H9 (cell line): ENCODE measurements at regions not wholly inside any gene's neighbourhood (a gene's known extent, or its start where the extent isn't known, plus 50 kb on each side); places are given as distances from the start of the nearest gene placed in this dataset.

Source experiments
- DNase-seq: peaks from one replicate; pipeline ENCODE4 v3.0.0-alpha.2; 2017
- H2AFZ ChIP-seq: one replicate; pipeline ENCODE4 v1.6.1; 2013; ENCODE audit warnings: mild to moderate bottlenecking, low read length, control low read depth, moderate library complexity
- H2AK5ac ChIP-seq: 2 replicates; pipeline ENCODE4 v1.6.1; 2013; ENCODE audit warnings: low read length, control low read depth, mixed read lengths; ENCODE audit not compliant: insufficient read length
- H2BK120ac ChIP-seq: one replicate; pipeline ENCODE4 v1.6.1; 2013; ENCODE audit warnings: low read depth, mild to moderate bottlenecking, low read length, control low read depth, inconsistent platforms; ENCODE audit not compliant: poor library complexity, severe bottlenecking
- H2BK12ac ChIP-seq: 2 replicates; pipeline ENCODE4 v1.6.1; 2013; ENCODE audit warnings: low read length, control low read depth, mixed read lengths, low read depth; ENCODE audit not compliant: insufficient read length
- H2BK15ac ChIP-seq: 2 replicates; pipeline ENCODE4 v1.6.1; 2013; ENCODE audit warnings: low read depth, low read length, control low read depth
- H2BK20ac ChIP-seq: one replicate; pipeline ENCODE4 v1.6.1; 2013; ENCODE audit warnings: low read depth, mild to moderate bottlenecking, low read length, control low read depth, inconsistent platforms; ENCODE audit not compliant: poor library complexity, severe bottlenecking
- H2BK5ac ChIP-seq: 2 replicates; pipeline ENCODE4 v1.6.1; 2013; ENCODE audit warnings: low read length, control low read depth, mixed read lengths; ENCODE audit not compliant: insufficient read length
- H3K14ac ChIP-seq: 2 replicates; pipeline ENCODE4 v1.6.1; 2013; ENCODE audit warnings: low read length, control low read depth; ENCODE audit not compliant: insufficient read depth
- H3K18ac ChIP-seq: 2 replicates; pipeline ENCODE4 v1.6.1; 2013; ENCODE audit warnings: low read depth, mild to moderate bottlenecking, mixed read lengths, low read length, control low read depth; ENCODE audit not compliant: insufficient read length
- H3K23ac ChIP-seq: 2 replicates; pipeline ENCODE4 v1.6.1; 2013; ENCODE audit warnings: low read length, control low read depth, mixed read lengths, low read depth; ENCODE audit not compliant: insufficient read length
- H3K23me2 ChIP-seq: 2 replicates; pipeline ENCODE4 v1.6.1; 2013; ENCODE audit warnings: low read depth, mild to moderate bottlenecking, mixed read lengths, low read length, control low read depth; ENCODE audit not compliant: insufficient read length, poor library complexity, severe bottlenecking
- H3K27ac ChIP-seq: 2 replicates; pipeline ENCODE4 v1.5.1; 2013; ENCODE audit warnings: low read length, control low read depth, mixed read lengths, low read depth; ENCODE audit not compliant: insufficient read length
- H3K27me3 ChIP-seq: 2 replicates; pipeline ENCODE4 v1.6.1; 2013; ENCODE audit warnings: low read length, control low read depth, inconsistent platforms; ENCODE audit not compliant: insufficient read depth
- H3K4ac ChIP-seq: 2 replicates; pipeline ENCODE4 v1.6.1; 2013; ENCODE audit warnings: low read depth, mild to moderate bottlenecking, control low read depth, inconsistent platforms, low read length, moderate library complexity
- H3K4me1 ChIP-seq: 2 replicates; pipeline ENCODE4 v1.6.1; 2013; ENCODE audit warnings: low read length, control low read depth, inconsistent platforms; ENCODE audit not compliant: insufficient read depth
- H3K4me2 ChIP-seq: 2 replicates; pipeline ENCODE4 v1.6.1; 2013; ENCODE audit warnings: low read length, control low read depth, mixed read lengths; ENCODE audit not compliant: insufficient read length, insufficient read depth
- H3K56ac ChIP-seq: 2 replicates; pipeline ENCODE4 v1.6.1; 2013; ENCODE audit warnings: low read depth, mild to moderate bottlenecking, mixed read lengths, low read length, control low read depth; ENCODE audit not compliant: insufficient read length
- H3K79me1 ChIP-seq: 2 replicates; pipeline ENCODE4 v1.6.1; 2013; ENCODE audit warnings: low read depth, mild to moderate bottlenecking, moderate library complexity, low read length, control low read depth, inconsistent platforms; ENCODE audit not compliant: insufficient read depth, poor library complexity, severe bottlenecking
- H3K79me2 ChIP-seq: 2 replicates; pipeline ENCODE4 v1.6.1; 2013; ENCODE audit warnings: low read length, control low read depth, inconsistent platforms; ENCODE audit not compliant: insufficient read depth
- H3K9ac ChIP-seq: 2 replicates; pipeline ENCODE4 v1.6.1; 2013; ENCODE audit warnings: low read length, control low read depth, mixed read lengths; ENCODE audit not compliant: insufficient read length; ENCODE audit errors: extremely low read depth
- H3K9me3 ChIP-seq: one replicate; pipeline ENCODE4 v1.6.1; 2013; ENCODE audit warnings: low read depth, low read length, inconsistent platforms; ENCODE audit not compliant: control insufficient read depth
- H3T11ph ChIP-seq: one replicate; pipeline ENCODE4 v1.6.1; 2013; ENCODE audit warnings: mild to moderate bottlenecking, low read length, control low read depth, inconsistent platforms
- H4K20me1 ChIP-seq: one replicate; pipeline ENCODE4 v1.6.1; 2013; ENCODE audit not compliant: control insufficient read depth, insufficient read length, insufficient read depth
- H4K5ac ChIP-seq: 2 replicates; pipeline ENCODE4 v1.6.1; 2013; ENCODE audit warnings: low read depth, mild to moderate bottlenecking, mixed read lengths, low read length, control low read depth; ENCODE audit not compliant: insufficient read length
- H4K8ac ChIP-seq: replicated peaks from 2 replicates; pipeline ENCODE4 v1.6.1; 2013; ENCODE audit warnings: low read length, control low read depth, mixed read lengths, low read depth; ENCODE audit not compliant: insufficient read length
- H4K91ac ChIP-seq: 2 replicates; pipeline ENCODE4 v1.6.1; 2013; ENCODE audit warnings: low read depth, mild to moderate bottlenecking, moderate library complexity, mixed read lengths, low read length, control low read depth; ENCODE audit not compliant: insufficient read length
- H3K27ac Mint-ChIP-seq, 3 experiments: 2 replicates in 2 of 3; 3 replicates in 1 of 3; pipeline ENCODE4 v1.8.0; 2020 to 2021; ENCODE audit warnings: mixed read lengths in 3 of 3, mild to moderate bottlenecking in 1 of 3, moderate library complexity in 1 of 3
- H3K27me3 Mint-ChIP-seq: 2 replicates; pipeline ENCODE4 v1.8.0; 2021; ENCODE audit warnings: low read depth, mild to moderate bottlenecking, moderate library complexity, mixed read lengths
- H3K36me3 Mint-ChIP-seq, 3 experiments: 2 replicates in 2 of 3; 3 replicates in 1 of 3; pipeline ENCODE4 v1.8.0; 2020 to 2021; ENCODE audit warnings: low read depth in 3 of 3, mixed read lengths in 3 of 3; ENCODE audit not compliant: insufficient read depth in 1 of 3
- H3K4me1 Mint-ChIP-seq, 2 experiments: 2 replicates each; pipeline ENCODE4 v1.8.0; 2020; ENCODE audit warnings: mixed read lengths in 2 of 2
- H3K4me3 Mint-ChIP-seq, 2 experiments: 2 replicates in 1 of 2; 3 replicates in 1 of 2; pipeline ENCODE4 v1.8.0; 2020 to 2021; ENCODE audit warnings: mild to moderate bottlenecking in 2 of 2, mixed read lengths in 2 of 2, moderate library complexity in 1 of 2
- H3K9me3 Mint-ChIP-seq, 2 experiments: 2 replicates in 1 of 2; 3 replicates in 1 of 2; pipeline ENCODE4 v1.8.0; 2020; ENCODE audit warnings: mild to moderate bottlenecking in 2 of 2, mixed read lengths in 2 of 2, moderate library complexity in 1 of 2
- CTCF ChIP-seq: fragments of 200-600 bp; sonication (generic); conservative IDR thresholded peaks from 3 replicates; pipeline ENCODE4 v1.8.0; 2021; ENCODE audit warnings: antibody characterized with exemption, mild to moderate bottlenecking
- WGBS: extraction: QIAGEN DNeasy Blood & Tissue Kit; methylation state at CpG from one replicate; pipeline ENCODE4 v1.1.7; 2013; ENCODE audit warnings: missing lambda C conversion rate, low lambda C conversion rate, mixed read lengths; ENCODE audit not compliant: insufficient read length; ENCODE audit errors: extremely low coverage; 5-methylcytosine and 5-hydroxymethylcytosine counted together

- Histone ChIP-seq H3K18ac (no peak overlapping the region), H4K20me1 (no peaks in the 10 kb centered on the region), H3K79me2 (no peaks in the 10 kb centered on the region), H2BK12ac (no peak overlapping the region), H3K4ac (no peak overlapping the region), H3K27me3 (no peaks in the 10 kb centered on the region), H3K56ac (no peak overlapping the region), H3K23me2 (no peaks in the 10 kb centered on the region), H3K9ac (no peak overlapping the region), H3T11ph (no peak overlapping the region), H3K14ac (no peak overlapping the region), H2BK120ac (no peak overlapping the region), H2AK5ac (no peak overlapping the region), H3K4me1 (no peaks in the 10 kb centered on the region), H3K27ac (no peak overlapping the region), H3K79me1 (no peaks in the 10 kb centered on the region), H3K9me3 (peaks cover 15% of the 10 kb centered on the region), H4K8ac (no peak overlapping the region), H2BK20ac (no peak overlapping the region), H4K91ac (no peak overlapping the region), H2BK15ac (no peak overlapping the region), H3K23ac (no peak overlapping the region), H3K4me2 (no peak overlapping the region), H4K5ac (no peak overlapping the region), H2BK5ac (no peak overlapping the region), H2AFZ (no peak overlapping the region)
- no peak for TF ChIP-seq CTCF
- Mint-ChIP-seq H3K27ac (no peak overlapping the region), H3K27me3 (peaks cover 7% of the 10 kb centered on the region), H3K4me3 (no peak overlapping the region), H3K4me1 (peaks cover 5 to 11% of the 10 kb centered on the region in 2 experiments), H3K9me3 (peaks cover 35 to 36% of the 10 kb centered on the region in 2 experiments), H3K36me3 (peaks cover 23 to 43% (median 27%) of the 10 kb centered on the region in 3 experiments)
- no peak for DNase-seq
- WGBS = no CpG with 5 or more reads among the region's 6 CpGs
These were observed 236.3 kb downstream of the ACKR3 start for GRCh38 chr2:236805800-236806531.
